Adrenal gland (tissue), 9 donors: ENCODE measurements at regions not wholly inside any gene's neighbourhood (a gene's known extent, or its start where the extent isn't known, plus 50 kb on each side); places are given as distances from the start of the nearest gene placed in this dataset.

ENCODE experiments used
- DNase-seq, 7 donors: peaks; one replicate each; pipeline ENCODE4 v3.0.0-alpha.2; 2019 to 2020
- H3K27ac ChIP-seq, 5 donors: fragments of 200-600 bp; sonication (generic) in 4 of 5; 1 replicate in 3 of 5; 2 replicates in 2 of 5; pipeline versions ENCODE4 v1.5.1 to v1.8.0; 2016 to 2020; ENCODE audit warnings: mild to moderate bottlenecking in 1 of 5
- H3K27me3 ChIP-seq: fragments of 200-600 bp; 2 replicates; pipeline ENCODE4 v1.8.0; 2021
- H3K36me3 ChIP-seq, 2 donors: fragments of 200-600 bp; replicated peaks in 1 of 2; 1 replicate in 1 of 2; 2 replicates in 1 of 2; pipeline versions ENCODE4 v1.5.1 to v1.8.0; 2018 to 2022
- H3K4me1 ChIP-seq, 2 donors: fragments of 200-600 bp; replicated peaks in 1 of 2; 1 replicate in 1 of 2; 2 replicates in 1 of 2; pipeline versions ENCODE4 v1.5.1 to v1.8.0; 2018 to 2021
- H3K4me3 ChIP-seq, 4 donors: fragments of 200-600 bp; sonication (generic) in 3 of 4; one replicate each; pipeline ENCODE4 v1.5.1; 2016 to 2018
- H3K9me3 ChIP-seq, 3 donors: fragments of 200-600 bp; sonication (generic) in 1 of 3; replicated peaks in 1 of 3; 1 replicate in 2 of 3; 2 replicates in 1 of 3; pipeline versions ENCODE4 v1.5.1 to v1.8.0; 2016 to 2021
- POLR2A ChIP-seq, 2 donors: fragments of 450-650 bp; IDR thresholded peaks; one replicate each; pipeline ENCODE4 v1.6.1; 2017; ENCODE audit warnings: antibody characterized with exemption in 2 of 2, mild to moderate bottlenecking in 2 of 2, moderate library complexity in 1 of 2
- WGBS, 4 donors: extraction: QIAGEN DNeasy Blood & Tissue Kit in 2 of 4; methylation state at CpG; one replicate each; pipeline versions ENCODE4 v1.1.5 to v1.1.7; 2013 to 2017; 5-methylcytosine and 5-hydroxymethylcytosine counted together
- intact Hi-C, 2 donors: fragments of 100-400 bp; cut with DNase I; formaldehyde crosslinking; loops; one replicate each; pipeline versions ENCODE4 v1.14.1 to v1.15.0; 2022 to 2023
- TF ChIP-seq, protein P1 (sequence below), 6 experiments: fragments of 450-650 bp in 4 of 6; fragments of 200-600 bp in 2 of 6; sonication (generic) in 1 of 6; IDR thresholded peaks; 1 replicate in 5 of 6; 2 replicates in 1 of 6; pipeline versions ENCODE4 v1.5.1 to v1.8.0; 2016 to 2021; ENCODE audit warnings: antibody characterized with exemption in 6 of 6, mild to moderate bottlenecking in 2 of 6, moderate library complexity in 1 of 6
- donor health status: healthy with polysubstance abuse.
- donor health status: Bipolar disorder and iron deficiency.
- donor health status: DM: yes; HTN: yes; CAD: no.
- donor health status: DM: no; HTN: no; CAD: no.
- donor health status: DM: no; HTN: no; CAD: no.

DNA sequence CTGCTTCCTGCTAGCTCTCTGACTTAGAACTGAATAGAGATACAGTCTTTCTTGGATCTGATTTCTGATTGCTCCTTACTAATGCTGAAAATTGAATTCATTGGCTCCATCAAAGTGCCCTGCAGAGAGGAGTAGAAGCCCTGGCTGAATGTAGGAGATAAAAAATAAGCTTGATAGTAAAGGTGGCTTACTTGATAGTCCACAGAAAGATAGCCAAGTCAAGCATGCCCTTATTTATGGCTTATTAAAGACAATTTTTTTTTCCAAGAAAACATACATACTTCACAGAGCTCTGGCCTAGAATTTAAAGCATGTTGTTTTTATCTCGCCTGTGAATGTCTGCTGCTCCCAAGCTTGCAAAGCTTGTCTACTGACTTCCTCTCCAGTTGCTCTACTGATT is 124.6 kb upstream of the CADPS start:
- Histone ChIP-seq H3K4me1 (no peaks in the 10 kb centered on the region), H3K27me3 (no peaks in the 10 kb centered on the region), H3K36me3 (no peaks in the 10 kb centered on the region), H3K4me3 (no peak overlapping the region), H3K27ac (no peak overlapping the region), H3K9me3 (no peaks in the 10 kb centered on the region)
- no peak for TF ChIP-seq POLR2A (IDR thresholded peaks at IDR 0.05)
- TF ChIP-seq, protein P1, sequence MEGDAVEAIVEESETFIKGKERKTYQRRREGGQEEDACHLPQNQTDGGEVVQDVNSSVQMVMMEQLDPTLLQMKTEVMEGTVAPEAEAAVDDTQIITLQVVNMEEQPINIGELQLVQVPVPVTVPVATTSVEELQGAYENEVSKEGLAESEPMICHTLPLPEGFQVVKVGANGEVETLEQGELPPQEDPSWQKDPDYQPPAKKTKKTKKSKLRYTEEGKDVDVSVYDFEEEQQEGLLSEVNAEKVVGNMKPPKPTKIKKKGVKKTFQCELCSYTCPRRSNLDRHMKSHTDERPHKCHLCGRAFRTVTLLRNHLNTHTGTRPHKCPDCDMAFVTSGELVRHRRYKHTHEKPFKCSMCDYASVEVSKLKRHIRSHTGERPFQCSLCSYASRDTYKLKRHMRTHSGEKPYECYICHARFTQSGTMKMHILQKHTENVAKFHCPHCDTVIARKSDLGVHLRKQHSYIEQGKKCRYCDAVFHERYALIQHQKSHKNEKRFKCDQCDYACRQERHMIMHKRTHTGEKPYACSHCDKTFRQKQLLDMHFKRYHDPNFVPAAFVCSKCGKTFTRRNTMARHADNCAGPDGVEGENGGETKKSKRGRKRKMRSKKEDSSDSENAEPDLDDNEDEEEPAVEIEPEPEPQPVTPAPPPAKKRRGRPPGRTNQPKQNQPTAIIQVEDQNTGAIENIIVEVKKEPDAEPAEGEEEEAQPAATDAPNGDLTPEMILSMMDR (IDR thresholded peaks at IDR 0.05), result no peak
- no peak for DNase-seq
- intact Hi-C loops, result no loop called here
- 38 to 53% (median 45%) methylated on average over 1 of the region's 1 CpG for WGBS, 4 donors

DNA sequence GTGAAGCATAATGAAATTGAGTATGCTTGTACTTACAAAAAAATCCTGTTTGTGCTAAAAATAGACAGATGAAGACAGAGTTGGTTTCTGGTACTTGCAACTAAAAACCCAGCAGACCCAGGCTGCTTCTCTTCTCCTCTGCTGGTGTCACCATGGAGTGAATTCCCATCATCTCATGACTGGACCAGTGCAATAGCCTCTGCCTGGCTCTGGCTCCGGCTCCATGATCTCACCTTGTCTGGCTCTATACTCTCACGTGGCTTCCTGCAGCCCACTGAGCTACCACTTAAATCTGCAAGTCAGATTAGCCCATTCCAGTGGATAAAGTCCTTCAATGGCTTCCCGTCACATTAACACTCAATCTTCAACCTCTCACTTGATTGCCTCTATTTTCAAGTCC is 129.2 kb upstream of the CADPS start:
- Histone ChIP-seq H3K4me3 (no peak overlapping the region), H3K9me3 (no peaks in the 10 kb centered on the region), H3K36me3 (no peaks in the 10 kb centered on the region), H3K27me3 (no peaks in the 10 kb centered on the region), H3K4me1 (no peaks in the 10 kb centered on the region), H3K27ac (no peak overlapping the region)
- intact Hi-C loops, result no loop called here
- WGBS, 4 donors, result 54 to 74% (median 66%) methylated on average over 3 of the region's 3 CpGs
- no peak for DNase-seq
- TF ChIP-seq, protein P1 (IDR thresholded peaks at IDR 0.05), result no peak
- TF ChIP-seq POLR2A (IDR thresholded peaks at IDR 0.05), result no peak

DNA sequence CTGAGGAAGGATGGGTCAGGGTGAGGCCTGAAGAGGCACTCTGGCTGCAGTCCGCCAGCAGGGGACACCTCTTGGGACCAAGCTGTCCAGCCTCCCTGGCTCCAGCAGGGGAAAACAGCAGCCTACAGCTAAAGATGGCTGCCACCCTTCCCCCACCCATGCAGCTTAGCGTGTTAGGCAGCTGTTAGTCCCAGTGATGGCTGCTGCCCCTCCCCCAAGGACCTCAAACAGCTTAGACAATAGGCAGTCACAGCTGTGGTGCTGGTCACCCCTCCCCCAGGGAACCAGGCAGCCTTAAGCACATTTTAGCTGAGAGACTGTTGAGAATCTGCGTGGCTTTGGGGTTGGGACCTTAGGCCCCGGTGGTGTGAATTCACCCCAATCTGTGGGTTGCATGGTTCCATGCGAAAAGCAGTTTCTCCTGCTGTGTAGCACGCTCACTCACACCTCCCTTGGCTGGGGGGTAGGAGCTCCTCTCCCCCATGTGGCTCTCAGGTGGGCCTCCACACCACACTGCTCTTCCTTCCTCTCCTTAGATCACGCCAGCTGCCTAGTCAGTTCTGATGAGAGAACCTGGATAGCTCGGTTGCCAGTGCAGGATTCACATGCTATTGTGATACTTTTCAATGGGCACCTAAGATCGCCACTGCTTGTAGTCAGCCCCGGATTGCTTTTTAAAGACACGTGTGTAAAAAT is 140.5 kb upstream of the CADPS start:
- intact Hi-C loops, result no loop called here
- Histone ChIP-seq H3K4me3 (no peak overlapping the region), H3K27ac (no peak overlapping the region), H3K36me3 (no peaks in the 10 kb centered on the region), H3K27me3 (no peaks in the 10 kb centered on the region), H3K9me3 (no peaks in the 10 kb centered on the region), H3K4me1 (no peaks in the 10 kb centered on the region)
- 63 to 91% (median 73%) methylated on average over 5 to 11 of the region's 11 CpGs for WGBS, 4 donors
- DNase-seq, result no peak
- TF ChIP-seq, protein P1 (IDR thresholded peaks at IDR 0.05), result no peak
- TF ChIP-seq POLR2A (IDR thresholded peaks at IDR 0.05), result no peak

DNA sequence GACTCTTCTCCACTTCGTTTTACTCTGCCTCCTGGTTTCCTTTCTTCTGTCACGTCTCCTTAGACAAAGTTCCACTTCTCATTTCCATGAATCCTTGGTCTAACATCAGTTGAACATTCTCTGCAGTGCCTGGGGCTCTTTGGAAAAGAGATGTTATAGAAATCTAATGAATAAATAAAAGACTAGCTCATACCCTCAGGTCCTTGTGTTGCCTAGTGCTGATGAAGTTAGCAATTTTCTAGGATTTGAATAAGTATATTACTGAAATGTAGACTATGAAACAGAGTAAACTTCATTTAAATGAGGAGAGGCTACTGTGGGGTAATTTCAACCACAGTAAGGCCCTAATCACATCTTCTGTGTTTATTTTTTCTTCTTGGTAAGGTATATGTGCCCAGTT is 146.9 kb upstream of the CADPS start:
- no peak overlapping the region for H3K4me3 ChIP-seq
- intact Hi-C loops, result no loop called here
- H3K27me3 ChIP-seq, result no peaks in the 10 kb centered on the region
- no peaks in the 10 kb centered on the region for H3K36me3 ChIP-seq
- H3K9me3 ChIP-seq, result no peaks in the 10 kb centered on the region
- no peak for DNase-seq
- TF ChIP-seq, protein P1 (IDR thresholded peaks at IDR 0.05), result no peak
- TF ChIP-seq POLR2A (IDR thresholded peaks at IDR 0.05), result no peak
- 22 to 45% (median 38%) methylated on average over 2 of the region's 2 CpGs for WGBS, 4 donors
- no peak overlapping the region for H3K27ac ChIP-seq
- no peaks in the 10 kb centered on the region for H3K4me1 ChIP-seq
